Muscle layer of duodenum (tissue), 2 donors: ENCODE measurements at regions not wholly inside any gene's neighbourhood (a gene's known extent, or its start where the extent isn't known, plus 50 kb on each side); places are given as distances from the start of the nearest gene placed in this dataset.
"Not testable (repeated sequence)": the region's sequence is repeated elsewhere in the genome, so short reads cannot be mapped to it uniquely, and the experiment has no call there.

Experiments
- H3K27ac ChIP-seq: one replicate; pipeline ENCODE4 v1.7.0; 2013; ENCODE audit warnings: mild to moderate bottlenecking, low read length
- H3K27me3 ChIP-seq: one replicate; pipeline ENCODE4 v1.7.0; 2013; ENCODE audit warnings: low read depth, mild to moderate bottlenecking, control low read depth, low read length
- H3K36me3 ChIP-seq, 2 donors: one replicate each; pipeline ENCODE4 v1.7.0; 2013; ENCODE audit warnings: low read length in 2 of 2, control low read depth in 1 of 2, mild to moderate bottlenecking in 1 of 2; ENCODE audit not compliant: insufficient read depth in 2 of 2, control insufficient read depth in 1 of 2
- H3K4me1 ChIP-seq, 2 donors: one replicate each; pipeline ENCODE4 v1.7.0; 2013; ENCODE audit warnings: low read length in 2 of 2, mild to moderate bottlenecking in 2 of 2, control low read depth in 1 of 2, moderate library complexity in 1 of 2; ENCODE audit not compliant: insufficient read depth in 2 of 2, control insufficient read depth in 1 of 2
- H3K4me3 ChIP-seq, 2 donors: one replicate each; pipeline ENCODE4 v1.7.0; 2013; ENCODE audit warnings: low read length in 2 of 2, low read depth in 1 of 2, mild to moderate bottlenecking in 1 of 2
- H3K9me3 ChIP-seq, 2 donors: one replicate each; pipeline ENCODE4 v1.7.0; 2013; ENCODE audit warnings: low read length in 2 of 2, control low read depth in 1 of 2, mild to moderate bottlenecking in 1 of 2; ENCODE audit not compliant: control insufficient read depth in 1 of 2
- donor health status: healthy.

DNA sequence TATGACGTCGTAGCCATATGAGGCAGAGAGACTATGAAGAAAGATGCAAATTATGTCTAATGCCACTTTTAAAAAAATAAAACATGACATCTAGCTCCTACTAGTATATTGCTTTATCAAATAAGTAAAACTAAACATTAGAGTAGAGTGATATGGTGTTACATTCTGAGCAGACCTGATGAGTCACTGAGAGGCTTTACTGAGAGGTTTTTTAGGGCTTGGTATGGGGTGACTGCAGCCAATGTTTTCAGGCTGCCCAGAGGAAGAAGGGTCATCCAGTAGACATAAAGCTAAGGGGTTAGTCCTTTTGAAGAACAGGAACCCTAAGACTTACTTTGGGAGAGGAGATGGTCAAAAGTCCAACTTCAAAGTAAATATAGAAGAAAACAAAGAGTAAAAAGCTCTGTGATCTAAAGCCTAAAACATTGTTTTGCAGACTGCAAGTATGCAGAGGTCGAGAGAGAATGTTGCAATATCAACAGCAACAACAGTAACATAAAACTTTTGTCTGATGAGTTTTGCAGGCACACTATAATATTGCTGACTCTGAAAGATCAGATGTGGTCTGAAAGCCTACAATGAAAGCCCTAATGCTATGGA, 774.7 kb downstream of the TMTC2 start:
- Histone ChIP-seq H3K4me1 (no peaks in the 10 kb centered on the region), H3K9me3 (no peaks in the 10 kb centered on the region), H3K27me3 (no peaks in the 10 kb centered on the region), H3K4me3 (no peak overlapping the region), H3K36me3 (no peaks in the 10 kb centered on the region), H3K27ac (no peak overlapping the region)

DNA sequence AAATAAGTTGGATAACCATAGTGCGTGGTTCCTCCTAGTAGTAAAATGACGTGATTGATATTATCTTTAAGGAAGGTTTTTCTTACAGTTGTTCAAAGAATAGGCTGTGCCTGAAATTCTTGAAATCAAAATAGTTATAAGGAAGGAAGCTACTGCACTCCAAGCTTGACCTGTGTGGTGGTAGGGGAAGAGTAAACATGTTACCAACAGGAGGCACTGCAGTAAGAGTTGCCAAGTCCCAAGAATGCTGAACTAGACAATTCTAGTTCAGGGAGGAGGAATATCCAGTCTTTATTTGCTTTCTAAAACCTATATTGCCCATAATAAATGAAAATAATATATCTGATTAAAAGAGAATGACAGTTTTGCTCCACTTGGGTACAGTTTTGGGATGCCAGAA, 764.5 kb downstream of the TMTC2 start:
- H3K27me3 ChIP-seq: no peaks in the 10 kb centered on the region
- no peaks in the 10 kb centered on the region for H3K36me3 ChIP-seq
- H3K27ac ChIP-seq: no peak overlapping the region
- no peaks in the 10 kb centered on the region for H3K4me1 ChIP-seq
- no peaks in the 10 kb centered on the region for H3K9me3 ChIP-seq
- no peak overlapping the region for H3K4me3 ChIP-seq

GRCh38 chr12:83434600-83434999, 747.9 kb downstream of the TMTC2 start:
- no peaks in the 10 kb centered on the region for H3K27me3 ChIP-seq
- H3K36me3 ChIP-seq: no peaks in the 10 kb centered on the region
- no peaks in the 10 kb centered on the region for H3K4me1 ChIP-seq
- H3K9me3 ChIP-seq: peaks cover 0 to 5% of the 10 kb centered on the region in 2 donors
- no peak overlapping the region for H3K27ac ChIP-seq
- H3K4me3 ChIP-seq: no peak overlapping the region

- H3K4me1 ChIP-seq: no peaks in the 10 kb centered on the region
- H3K27me3 ChIP-seq: no peaks in the 10 kb centered on the region
- peaks cover 0 to 5% of the 10 kb centered on the region in 2 donors for H3K9me3 ChIP-seq
- H3K4me3 ChIP-seq: no peak overlapping the region
- H3K36me3 ChIP-seq: no peaks in the 10 kb centered on the region
- H3K27ac ChIP-seq: no peak overlapping the region
These were observed 745.5 kb downstream of the TMTC2 start for GRCh38 chr12:83432176-83432719.

DNA sequence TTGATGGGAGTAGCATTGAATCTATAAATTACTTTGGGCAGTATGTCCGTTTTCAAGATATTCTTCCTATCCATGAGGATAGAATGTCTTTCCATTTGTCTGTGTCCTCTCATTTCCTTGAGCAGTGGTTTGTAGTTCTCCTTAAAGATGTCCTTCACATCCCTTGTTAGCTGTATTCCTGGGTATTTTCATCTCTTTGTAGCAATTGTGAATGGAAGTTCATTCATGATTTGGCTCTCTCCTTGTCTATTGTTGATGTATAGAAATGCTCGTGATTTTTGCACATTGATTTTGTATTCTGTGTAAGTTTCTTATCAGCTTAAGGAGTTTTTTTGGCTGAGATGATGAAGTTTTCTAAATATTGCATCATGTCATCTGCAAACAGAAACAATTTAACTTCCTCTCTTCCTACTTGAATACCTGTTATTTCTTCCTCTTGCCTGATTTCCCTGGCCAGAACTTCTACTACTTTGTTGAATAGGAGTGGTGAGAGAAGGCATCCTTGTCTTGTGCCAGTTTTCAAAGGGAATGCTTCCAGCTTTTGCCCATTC, 741.0 kb downstream of the TMTC2 start:
- H3K36me3 ChIP-seq, H3K4me1 ChIP-seq, H3K9me3 ChIP-seq, H3K27ac ChIP-seq, H3K4me3 ChIP-seq, H3K27me3 ChIP-seq: not testable (repeated sequence)

- Histone ChIP-seq H3K36me3 (no peaks in the 10 kb centered on the region), H3K27me3 (no peaks in the 10 kb centered on the region), H3K27ac (no peak overlapping the region), H3K4me3 (no peak overlapping the region), H3K4me1 (no peaks in the 10 kb centered on the region), H3K9me3 (peaks cover 0 to 8% of the 10 kb centered on the region in 2 donors)
These were observed 728.3 kb downstream of the TMTC2 start for GRCh38 chr12:83414981-83415380.

DNA sequence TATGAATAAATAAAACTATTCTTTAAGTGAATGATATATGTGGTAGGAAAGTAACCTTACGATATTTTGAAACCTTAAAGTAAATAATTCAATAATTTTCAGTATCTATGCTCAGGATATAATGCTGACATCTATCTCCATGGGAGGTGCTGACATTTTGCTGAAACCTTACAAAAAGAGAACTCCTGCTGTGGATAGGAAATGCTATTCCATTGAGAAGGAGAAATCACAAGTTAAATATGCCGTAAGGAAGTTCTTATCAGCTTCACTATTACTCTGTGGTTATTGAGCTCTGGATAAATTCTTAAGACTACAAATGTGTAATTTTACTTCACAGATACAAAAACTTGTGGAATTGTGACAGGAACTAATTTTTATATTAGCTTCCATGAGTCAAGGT, 722.1 kb downstream of the TMTC2 start:
- Histone ChIP-seq H3K36me3 (no peaks in the 10 kb centered on the region), H3K27me3 (no peaks in the 10 kb centered on the region), H3K9me3 (peaks cover 0 to 8% of the 10 kb centered on the region in 2 donors), H3K4me1 (no peaks in the 10 kb centered on the region), H3K4me3 (no peak overlapping the region), H3K27ac (no peak overlapping the region)

DNA sequence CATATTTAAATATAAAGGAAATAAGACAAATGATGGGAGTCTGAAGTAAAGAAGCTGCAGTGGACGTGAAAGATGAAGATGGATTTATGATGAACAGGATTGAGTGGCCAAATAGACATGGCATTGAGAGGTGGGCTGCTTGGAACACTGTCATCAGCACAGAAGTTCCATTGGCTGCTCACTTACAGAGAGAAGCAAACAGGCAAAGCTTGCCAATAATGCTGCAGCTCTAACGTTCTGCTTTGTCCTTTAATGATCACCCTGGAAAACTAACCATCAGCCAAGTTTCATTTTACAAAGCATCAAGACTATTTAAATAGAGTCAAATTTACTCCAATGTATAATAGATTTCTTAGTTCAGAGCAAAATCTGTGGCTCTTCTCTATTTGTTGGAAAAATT, 721.4 kb downstream of the TMTC2 start:
- no peaks in the 10 kb centered on the region for H3K4me1 ChIP-seq
- H3K36me3 ChIP-seq: no peaks in the 10 kb centered on the region
- H3K4me3 ChIP-seq: no peak overlapping the region
- H3K27me3 ChIP-seq: no peaks in the 10 kb centered on the region
- H3K9me3 ChIP-seq: peaks cover 0 to 8% of the 10 kb centered on the region in 2 donors
- no peak overlapping the region for H3K27ac ChIP-seq

DNA sequence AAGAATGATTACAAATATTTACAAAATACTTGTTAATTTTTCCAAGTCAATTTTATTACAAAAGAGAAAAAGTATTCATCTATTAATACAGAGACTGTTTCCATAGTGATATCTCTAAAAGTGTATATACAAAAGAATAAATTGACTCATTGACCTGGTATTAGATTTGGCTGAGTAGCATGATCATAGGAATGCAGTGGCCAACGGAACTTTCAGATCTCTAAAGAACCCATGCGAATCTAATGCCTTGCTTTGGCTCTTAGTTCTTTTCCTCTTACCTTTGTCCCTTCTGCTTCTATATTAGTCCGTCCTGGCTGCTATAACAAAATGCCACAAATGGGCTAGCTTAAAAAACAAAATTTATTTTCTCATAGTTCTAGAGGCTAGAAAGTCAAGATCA, 717.8 kb downstream of the TMTC2 start:
- H3K9me3 ChIP-seq: peaks cover 0 to 3% of the 10 kb centered on the region in 2 donors
- no peaks in the 10 kb centered on the region for H3K27me3 ChIP-seq
- no peak overlapping the region for H3K27ac ChIP-seq
- no peak overlapping the region for H3K4me3 ChIP-seq
- H3K4me1 ChIP-seq: no peaks in the 10 kb centered on the region
- H3K36me3 ChIP-seq: no peaks in the 10 kb centered on the region

GRCh38 chr12:83390186-83390585, 703.5 kb downstream of the TMTC2 start:
- Histone ChIP-seq H3K27ac (no peak overlapping the region), H3K4me3 (no peak overlapping the region), H3K27me3 (no peaks in the 10 kb centered on the region), H3K36me3 (no peaks in the 10 kb centered on the region), H3K4me1 (peaks cover 0 to 3% of the 10 kb centered on the region in 2 donors), H3K9me3 (no peaks in the 10 kb centered on the region)

GRCh38 chr12:83389237-83389996, 702.7 kb downstream of the TMTC2 start:
- no peak overlapping the region for H3K27ac ChIP-seq
- no peaks in the 10 kb centered on the region for H3K36me3 ChIP-seq
- H3K9me3 ChIP-seq: no peaks in the 10 kb centered on the region
- no peaks in the 10 kb centered on the region for H3K27me3 ChIP-seq
- peaks cover 0 to 3% of the 10 kb centered on the region in 2 donors for H3K4me1 ChIP-seq
- H3K4me3 ChIP-seq: no peak overlapping the region
